ENCODE measurements at regions not wholly inside any gene's neighbourhood (a gene's known extent, or its start where the extent isn't known, plus 50 kb on each side); places are given as distances from the start of the nearest gene placed in this dataset.
"Not testable (repeated sequence)": the region's sequence is repeated elsewhere in the genome, so short reads cannot be mapped to it uniquely, and the experiment has no call there.

DNA sequence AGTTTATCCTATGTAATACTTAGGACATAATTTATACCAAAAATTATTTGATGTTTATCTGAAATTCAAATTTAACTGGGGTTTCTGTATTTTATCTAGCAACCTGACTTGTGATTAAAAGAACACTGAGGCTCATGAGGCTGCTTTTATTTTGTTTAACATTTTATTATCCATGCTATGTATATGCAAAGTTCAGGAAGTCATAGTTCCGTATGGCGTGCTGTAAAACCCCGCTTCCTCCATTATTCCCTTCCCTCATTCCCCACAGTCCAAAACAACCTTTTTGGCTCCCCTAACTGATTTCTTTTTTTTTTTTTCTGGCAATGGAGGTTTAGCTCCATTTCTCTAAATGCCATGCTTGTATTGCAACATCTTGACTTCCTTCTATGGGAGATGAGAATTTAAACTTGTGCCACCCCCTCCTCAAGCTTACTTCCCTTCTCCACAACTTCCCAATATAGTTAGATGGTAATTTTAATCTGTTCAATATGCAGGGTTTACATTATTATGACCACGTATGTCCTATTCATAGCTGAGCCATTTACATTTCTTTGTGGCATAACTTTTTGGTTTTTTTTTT lies 138.0 kb upstream of the DNAH14 start:
- DNase-seq = no peak

DNA sequence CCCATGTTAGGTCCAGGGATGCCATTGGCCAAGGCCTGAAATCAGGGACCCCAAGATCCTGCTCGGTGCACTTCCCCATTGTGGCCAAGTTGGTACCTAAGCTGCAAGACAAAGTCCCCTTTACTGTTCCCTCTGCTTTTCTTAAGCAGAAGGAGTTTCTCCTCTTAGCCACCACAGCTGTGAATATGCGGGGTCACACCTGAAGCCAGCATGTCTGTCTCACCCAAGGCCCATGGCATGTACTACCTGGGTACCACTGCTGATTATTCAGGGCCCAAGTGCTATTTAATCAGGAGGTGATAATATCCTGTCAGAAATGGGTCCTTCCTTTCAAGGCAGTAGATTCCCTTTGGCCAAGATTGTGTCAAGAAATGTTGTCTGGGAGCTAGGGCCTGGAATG lies 133.9 kb upstream of the DNAH14 start:
- DNase-seq = no peak

DNA sequence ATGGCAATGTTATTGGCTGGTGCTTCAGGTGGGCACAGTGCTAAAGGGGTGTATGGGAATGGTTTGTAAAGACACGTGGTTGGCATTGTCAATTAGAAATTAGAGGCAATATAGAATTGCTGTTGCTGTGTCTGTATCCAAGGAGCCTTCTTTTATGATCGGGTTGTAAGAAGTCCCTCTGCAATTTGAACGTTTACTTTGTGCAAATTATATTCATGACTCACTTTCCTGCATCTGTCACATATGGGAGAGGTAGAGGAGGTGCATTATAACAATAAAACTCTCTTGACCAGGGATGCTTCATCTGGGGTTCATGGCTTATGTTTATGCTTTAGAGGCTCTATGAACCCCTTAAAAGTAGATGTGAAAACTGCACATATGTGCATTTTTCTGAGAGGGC lies 130.4 kb upstream of the DNAH14 start:
- no peak for DNase-seq

DNA sequence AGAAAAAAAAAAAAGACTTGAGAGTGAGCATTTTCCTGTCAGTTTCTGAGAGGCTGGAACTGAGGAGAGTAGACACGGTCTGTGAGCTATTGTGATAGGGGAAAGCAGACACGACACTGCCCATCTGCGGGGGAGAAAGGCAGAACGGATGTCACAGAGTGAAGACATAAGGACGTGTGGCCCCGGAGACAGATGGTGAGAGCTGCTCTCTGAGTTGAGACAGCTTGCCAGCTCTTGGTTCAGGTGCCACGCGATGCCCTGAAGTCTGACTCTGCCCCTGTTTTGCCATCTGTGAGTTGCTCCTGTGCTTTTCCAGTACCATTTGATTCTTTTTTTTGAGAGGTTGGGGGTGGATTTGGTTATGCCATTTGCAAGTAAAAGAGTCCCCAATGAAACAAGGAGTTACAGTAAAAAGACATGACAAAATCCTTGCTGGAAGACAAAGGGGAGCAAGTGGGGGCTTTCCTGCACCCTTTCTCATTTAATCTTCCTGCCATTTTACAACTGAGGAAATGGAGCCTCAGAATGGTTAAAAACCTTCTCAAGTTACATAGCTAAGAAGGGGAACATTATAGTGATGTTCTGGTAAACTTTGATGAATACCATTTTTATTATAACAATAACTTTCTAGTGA lies 128.9 kb upstream of the DNAH14 start:
- DNase-seq = no peak

DNA sequence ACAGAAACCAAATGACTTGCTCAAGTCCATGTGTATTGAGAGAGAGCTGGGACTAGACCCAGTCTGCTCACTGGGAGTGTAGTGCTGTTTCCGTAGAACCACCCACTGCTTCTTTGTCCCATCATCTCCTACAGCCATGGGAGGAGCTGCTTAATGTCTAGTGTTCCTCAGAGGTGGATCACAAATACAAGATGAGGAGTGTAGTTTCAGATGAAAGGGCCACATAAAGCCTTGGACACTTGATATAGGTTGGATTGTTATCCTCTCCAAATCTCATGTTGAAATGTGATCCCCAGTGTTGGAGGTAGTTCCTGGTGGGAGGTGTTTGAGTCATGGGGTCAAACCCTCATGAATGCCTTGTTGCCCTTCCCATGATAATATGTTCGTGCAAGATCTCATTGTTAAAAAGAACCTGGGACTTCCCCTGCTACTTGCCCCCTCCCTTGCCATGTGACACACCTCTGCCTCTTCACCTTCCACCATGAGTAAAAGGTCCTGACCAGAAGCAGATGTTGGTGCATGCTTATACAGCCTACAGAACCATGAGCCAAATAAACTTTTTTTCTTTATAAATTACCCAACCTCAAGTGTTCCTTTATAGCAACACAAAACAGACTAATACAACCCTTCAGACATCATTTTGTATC lies 127.5 kb upstream of the DNAH14 start:
- no peak for DNase-seq

DNA sequence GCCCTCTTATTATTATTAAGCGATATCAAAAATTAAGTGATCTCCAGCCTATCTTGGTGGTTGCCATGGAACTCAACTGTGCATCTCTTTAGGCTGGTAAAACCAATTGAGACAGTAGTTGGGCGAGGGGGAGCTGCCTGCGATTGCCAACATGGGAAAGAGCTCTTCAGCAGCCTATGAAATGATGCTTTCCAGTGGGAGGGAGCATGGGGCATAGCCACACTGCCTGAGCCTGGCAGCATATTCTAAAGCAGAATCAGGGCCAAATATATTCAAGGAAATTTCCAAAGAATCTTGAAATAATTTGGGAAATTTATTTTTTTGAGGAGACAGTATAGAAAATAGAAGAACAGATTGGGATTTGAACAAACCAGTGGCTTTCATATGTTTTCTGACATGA lies 126.9 kb upstream of the DNAH14 start:
- DNase-seq = no peak

DNA sequence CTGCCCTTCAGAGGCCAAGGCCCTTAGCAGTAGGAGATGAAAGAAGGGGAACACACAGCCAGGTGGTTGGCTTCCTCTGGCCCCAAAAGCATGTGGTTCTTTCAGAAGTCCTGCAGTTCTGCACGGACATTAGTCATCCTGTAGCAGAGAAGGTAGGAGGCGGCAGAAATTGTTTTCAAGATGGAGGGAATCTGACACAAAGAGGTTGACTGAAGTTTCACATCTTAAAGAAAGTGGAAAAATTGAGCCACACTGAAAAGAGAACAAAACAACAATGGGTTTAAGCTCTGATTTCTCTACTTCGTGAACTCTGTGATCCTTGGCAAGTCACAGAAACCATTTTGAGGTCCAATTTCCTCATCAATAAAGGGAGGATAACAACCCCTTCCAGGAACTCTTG lies 125.3 kb upstream of the DNAH14 start:
- no peak for DNase-seq

DNA sequence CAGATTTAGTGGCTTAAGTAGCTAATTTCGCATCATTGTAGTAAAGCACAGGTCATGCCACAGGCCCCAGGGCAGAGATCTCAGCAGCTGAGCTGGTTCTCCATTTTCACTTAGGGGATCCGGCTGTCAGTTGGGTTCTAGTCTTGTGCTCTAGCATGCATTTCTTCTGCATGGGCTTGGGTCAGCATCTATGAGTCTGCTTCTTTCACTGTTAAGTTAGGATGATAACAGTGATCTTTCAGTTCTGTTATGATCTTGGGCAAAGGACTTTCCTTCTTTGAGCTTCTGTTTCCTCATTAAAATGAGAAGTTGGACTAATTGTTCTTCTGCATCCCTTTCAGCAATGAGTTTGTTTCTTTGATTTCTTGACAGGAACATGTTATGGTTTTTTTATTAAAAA lies 123.6 kb upstream of the DNAH14 start:
- no peak for DNase-seq

DNA sequence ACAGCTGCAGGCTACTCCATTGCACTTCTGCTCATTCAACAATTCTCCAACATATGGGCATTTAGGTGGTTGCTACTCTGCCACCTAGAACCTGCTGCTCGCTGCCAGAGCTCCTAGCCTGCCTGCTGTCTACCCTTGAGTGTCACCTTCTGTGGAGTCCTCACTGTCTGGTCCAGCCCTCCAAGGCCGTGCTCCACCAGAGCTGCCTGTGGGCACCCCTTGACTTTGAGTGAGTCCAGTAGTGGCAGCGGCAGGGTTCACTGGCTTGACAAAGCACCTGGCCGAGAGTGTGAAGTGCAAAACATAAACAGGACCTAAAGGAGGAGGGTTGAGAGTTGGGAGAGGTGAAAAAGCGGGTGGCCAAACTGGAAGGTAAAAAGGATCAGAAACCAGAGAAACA lies 120.3 kb upstream of the DNAH14 start:
- DNase-seq = no peak

DNA sequence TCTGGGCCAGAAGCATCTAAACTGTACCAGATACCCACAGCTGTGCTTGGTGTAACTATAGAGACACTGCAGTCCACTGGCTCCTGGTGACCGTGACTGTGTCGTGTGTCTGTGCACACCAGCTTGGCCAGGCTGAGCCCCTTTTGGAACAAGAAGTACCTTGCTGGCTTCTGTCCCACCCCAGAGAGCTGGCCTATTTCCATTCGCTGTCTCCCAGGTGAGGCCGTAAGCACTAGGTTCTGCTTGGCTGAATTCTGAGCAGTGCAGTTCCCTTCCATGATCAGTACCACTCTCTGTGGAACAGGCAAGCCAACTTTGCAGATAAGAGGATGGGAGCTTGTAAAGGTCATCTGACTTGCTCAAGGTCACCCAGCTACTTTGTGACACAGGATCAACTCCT lies 119.9 kb upstream of the DNAH14 start:
- no peak for DNase-seq

DNA sequence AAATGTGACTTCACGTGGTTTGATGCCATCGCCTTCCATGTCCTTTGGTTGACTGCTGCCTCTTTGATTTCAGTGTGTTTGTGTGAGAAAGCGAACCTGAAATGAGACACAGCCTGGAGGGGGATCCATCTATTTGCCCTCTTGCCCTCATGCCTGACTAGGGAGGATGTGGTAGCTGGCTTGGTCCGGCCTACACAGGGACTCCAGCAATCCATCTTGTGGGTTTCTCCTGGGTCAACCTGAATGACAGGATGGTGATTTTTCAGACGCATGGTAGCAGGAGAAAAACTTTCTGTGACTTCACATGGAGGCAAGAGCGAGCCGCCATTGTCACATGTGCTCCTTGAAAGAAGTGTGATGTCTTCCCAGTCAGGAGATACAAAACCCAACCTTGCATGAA lies 117.9 kb upstream of the DNAH14 start:
- no peak for DNase-seq

DNA sequence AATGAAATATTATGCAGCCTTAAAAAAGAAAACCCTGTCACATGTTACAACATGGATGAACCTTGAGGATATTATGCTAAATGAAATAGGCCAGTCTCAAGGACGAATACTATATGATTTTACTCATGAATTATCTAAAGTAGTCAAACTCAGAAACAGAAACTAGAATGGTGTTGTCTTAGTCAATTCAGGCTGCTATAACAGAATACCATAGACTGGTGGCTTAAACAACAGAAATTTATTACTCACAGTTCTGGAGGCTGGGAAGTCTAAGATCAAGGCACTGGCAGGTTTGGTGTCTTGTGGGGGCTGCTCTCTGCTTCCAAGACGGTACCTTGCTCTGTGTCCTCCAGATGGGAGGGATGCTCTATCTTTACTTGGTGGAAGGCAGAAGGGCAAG lies 113.8 kb upstream of the DNAH14 start:
- no peak for DNase-seq

DNA sequence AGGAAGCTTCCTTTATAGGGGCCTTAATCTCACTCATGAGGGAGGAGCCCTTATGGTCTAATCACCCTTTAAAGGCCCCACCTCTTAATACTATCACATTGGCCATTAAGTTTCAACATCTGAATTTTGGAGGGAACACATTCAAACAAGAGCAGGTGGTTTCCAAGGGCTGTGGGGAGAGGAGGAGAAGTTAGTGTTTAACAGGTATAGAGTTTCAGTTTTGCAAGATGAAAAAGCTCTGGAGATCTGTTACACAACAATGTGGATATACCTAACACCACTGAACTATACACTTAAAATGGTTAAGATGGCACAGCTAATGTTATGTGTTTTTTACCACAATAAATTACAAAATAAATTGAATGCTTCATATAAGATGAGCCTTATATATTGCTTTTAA lies 113.4 kb upstream of the DNAH14 start:
- no peak for DNase-seq

DNA sequence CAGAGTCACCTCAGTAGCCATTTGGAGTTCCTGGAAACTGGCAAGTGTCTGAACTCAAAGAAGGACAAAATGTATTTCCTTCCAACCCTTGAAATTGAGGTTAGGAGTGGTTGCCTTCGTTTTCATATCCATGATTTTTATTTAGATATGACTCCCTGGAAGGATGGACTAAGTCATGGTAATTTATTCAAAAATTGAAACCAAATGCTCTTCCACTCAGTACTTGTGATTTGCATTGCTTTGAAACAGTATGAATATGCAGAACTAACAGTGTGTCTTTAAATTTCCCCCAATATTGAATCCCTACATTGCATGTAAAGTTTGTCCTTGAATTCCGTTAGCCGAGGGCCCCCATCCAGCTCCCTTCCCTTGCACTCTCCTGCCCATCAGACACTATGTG lies 112.1 kb upstream of the DNAH14 start:
- DNase-seq = no peak

DNA sequence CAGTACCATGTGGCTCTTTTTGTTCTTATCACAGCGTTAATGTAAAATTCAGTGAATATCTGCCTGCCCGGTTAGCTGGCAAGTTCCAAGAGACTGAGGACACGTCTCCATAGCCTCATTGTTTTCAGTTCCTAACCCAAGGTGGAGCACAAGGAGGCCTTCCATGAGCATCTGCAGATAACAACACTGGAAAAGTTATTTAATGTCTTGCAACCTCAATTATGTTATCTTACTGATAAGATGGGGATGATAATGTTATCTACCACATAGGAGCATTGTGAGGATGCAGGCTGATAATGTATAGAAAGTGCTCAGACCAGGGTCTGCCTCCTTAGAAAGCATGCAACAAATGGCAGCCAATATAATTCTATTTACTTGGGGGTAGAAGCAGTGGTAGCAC lies 109.6 kb upstream of the DNAH14 start:
- no peak for DNase-seq

DNA sequence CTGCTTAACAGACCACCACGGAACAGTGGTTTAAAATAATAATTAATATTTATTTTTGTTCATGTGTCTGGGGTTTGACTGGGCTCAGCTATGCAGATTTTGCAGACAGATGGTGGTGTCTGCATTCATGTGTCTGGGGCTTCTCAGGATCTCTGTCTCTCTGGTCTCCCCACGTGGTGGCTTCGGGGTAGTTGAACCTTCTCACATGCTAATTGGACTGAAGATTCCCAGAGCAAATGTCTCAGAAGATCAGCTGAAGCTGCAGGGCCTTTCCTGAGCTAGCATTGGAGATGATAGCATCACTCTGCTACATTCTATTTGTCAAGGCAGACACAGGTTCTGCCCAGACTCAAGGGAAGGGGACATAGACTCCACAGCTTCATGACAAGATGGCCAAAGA lies 109.1 kb upstream of the DNAH14 start:
- DNase-seq = no peak

DNA sequence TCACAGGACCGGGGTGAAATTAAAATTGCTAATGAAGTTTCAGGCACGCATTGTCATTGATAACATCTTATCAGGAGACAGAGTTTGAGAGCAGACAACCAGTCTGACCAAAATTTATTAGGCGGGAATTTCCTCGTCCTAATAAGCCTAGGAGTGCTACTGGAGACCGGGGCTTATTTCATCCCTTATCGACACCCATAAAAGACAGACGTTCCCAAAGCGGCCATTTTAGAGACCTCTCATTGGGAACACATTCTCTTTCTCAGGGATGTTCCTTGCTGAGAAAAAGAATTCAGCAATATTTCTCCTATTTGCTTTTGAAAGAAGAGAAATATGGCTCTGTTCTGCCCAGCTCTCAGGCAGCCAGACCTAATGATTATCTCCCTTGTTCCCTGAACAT lies 107.7 kb upstream of the DNAH14 start:
- DNase-seq = not testable (repeated sequence)

DNA sequence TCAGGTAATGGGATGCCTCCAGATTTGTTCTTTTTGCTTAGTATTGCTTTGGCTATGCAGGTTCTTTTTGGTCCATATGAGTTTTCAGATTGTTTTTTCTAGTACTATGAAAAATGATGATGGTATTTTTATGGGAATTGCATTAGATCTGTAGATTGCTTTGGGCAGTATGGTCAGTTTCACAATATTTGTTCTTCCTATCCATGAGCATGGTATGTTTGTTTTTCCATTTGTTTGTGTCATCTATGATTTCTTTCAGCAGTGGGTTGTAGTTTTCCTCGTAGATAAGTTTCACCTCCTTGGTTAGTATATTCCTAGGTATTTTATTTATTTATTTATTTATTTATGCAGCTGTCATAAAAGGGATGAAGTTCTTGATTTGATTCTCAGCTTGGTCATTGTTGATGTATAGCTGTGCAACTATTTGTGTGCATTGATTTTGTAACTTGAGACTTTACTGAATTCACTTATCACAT lies 103.9 kb upstream of the DNAH14 start:
- DNase-seq = no peak

DNA sequence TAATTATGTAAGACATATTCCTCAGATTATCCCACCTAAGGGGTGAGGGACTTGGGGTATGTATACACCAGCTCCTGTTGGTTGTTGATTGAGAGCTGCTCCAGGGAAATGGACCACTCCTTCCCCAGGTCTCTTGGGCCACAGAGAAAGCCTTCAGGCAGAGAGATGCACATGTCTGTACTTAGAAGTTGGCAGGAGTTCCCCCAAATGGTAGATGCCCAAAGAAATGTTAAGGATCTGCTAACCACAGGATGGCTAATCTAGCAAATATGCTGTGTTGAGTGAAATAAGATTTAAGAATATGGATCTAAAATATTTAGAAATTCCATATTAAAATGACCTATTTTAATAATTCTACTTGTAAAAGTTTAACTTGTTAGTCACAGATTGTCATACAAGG lies 100.8 kb upstream of the DNAH14 start:
- no peak for DNase-seq

DNA sequence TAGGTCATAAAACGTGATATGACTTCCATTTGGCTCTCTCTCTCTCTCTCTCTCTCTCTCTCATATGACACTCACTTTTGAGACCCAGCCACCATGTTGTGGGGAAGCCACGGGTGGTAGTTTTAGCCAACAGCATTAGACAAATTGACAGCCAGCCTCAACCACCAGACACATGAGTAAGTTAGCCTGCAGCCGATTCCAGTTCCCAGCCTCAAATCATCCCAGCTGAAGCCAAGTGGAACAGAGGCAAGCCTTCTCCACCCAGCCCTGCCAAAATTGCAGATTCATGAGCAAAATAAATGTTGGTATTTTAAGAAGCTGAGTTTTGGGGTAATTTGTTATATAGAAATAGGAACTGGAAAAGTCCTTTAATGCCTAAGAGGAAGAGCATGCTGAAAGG lies 98.0 kb upstream of the DNAH14 start:
- DNase-seq = no peak

DNA sequence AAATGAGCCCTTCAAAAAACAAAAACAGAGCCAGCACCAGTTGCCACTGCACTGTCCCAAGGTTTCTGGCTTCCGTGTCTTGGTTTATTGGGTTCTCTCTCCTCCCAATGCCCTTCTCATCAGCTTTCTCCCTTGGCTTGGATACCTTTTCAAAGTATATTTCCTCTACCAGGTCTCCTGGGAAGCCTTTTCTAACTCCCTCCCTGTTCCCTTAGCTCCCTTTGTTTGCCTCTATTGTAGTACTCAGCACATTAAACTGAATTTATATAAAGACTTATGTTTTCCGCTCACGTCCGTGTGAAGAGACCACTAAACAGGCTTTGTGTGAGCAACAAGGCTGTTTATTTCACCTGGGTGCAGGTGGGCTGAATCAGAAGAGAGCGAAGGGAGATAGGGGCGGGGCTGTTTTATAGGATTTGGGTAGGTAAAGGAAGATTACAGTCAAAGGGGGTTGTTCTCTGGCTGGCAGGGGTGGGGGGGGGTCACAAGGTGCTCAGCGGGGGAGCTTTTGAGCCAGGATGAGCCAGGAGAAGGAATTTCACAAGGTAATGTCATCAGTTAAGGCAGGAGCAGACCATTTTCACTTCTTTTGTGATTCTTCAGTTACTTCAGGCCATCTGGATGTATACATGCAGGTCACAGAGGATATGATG lies 89.7 kb upstream of the DNAH14 start:
- DNase-seq = not testable (repeated sequence)

DNA sequence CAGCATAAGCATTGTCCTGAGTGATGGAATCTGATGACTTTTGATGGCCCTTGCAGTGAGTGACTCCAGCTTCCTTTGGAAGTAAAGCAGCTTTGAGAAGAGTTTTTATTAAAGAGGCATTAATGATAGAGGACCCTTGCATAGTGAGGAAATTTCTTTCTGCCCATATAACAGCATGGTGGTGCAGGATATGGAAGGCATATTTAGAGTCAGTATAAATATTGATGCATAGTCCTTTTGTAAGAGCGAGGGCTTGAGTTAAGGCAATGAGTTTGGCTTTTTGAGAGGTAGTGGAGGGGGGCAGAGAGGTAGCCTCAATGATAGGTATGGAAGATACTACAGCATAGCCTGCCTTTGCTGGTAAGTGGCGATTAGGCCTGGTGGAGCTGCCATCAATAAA lies 87.7 kb upstream of the DNAH14 start:
- not testable (repeated sequence) for DNase-seq

DNA sequence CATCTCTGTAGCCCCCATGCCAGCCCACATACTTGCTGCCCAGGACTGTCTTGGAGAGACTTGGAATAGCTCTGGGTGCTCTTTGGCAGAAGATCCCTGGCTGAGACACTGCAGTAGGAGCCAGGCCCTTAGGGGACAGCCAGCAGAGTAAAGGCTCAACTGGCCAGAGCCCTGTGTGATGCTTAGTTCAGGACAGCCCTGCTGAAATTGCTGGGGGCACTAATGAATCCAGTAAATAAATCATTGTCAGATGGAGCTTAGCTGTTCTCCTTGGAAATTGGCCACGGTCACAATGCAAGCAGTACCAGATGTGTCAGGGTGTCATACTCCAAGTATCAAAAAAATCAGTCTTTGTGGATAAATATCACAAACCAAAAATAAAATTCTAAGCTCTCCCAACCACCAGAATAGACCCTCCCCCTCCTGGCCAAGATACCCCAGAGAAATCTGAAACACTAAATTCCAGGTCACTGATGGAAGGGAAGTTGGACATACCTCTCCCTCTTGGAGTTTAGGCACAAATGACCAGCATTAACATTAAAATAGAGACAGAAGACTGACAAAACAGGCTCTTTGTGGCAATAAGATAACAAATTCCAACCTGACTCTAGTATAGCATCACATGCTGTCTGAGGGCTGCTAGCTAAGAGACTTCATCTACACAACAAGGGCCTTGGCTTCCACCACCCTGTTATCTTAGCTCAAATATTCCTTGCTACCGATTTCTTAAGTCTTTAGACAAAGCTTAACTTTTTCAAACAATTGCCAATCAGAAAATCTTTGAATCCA lies 83.2 kb upstream of the DNAH14 start:
- no peak for DNase-seq
